ENCODE measurements at regions not wholly inside any gene's neighbourhood (a gene's known extent, or its start where the extent isn't known, plus 50 kb on each side); places are given as distances from the start of the nearest gene placed in this dataset.

GRCh38 chr6:1239805-1240204 lies 72.1 kb upstream of the FOXQ1 start:
- Histone ChIP-seq H3K27me3 (replicated peaks in 1 of 2; ENCODE audit: control insufficient read depth in 2 of 2, insufficient read depth in 2 of 2, low read length in 1 of 2) (peaks cover 0 to 5% of the 10 kb centered on the region in 2 experiments; a peak in 3 of 4 replicates), H3K79me2 (ENCODE audit: control insufficient read depth, insufficient read depth, low read length) (no peaks in the 10 kb centered on the region), H3K4me3 (no peak overlapping the region), H2AFZ (ENCODE audit: control insufficient read depth, low read depth, low read length) (no peak overlapping the region), H3K9me3 (replicated peaks; ENCODE audit: control insufficient read depth, insufficient read depth, low read length) (no peaks in the 10 kb centered on the region), H3K27ac (ENCODE audit: control insufficient read depth, insufficient read depth) (no peak overlapping the region), H3K9ac (ENCODE audit: control insufficient read depth, insufficient read depth, low read length) (no peak overlapping the region), H3K4me2 (ENCODE audit: control insufficient read depth, insufficient read depth) (no peak overlapping the region), H3K36me3 (ENCODE audit: control insufficient read depth in 2 of 2, insufficient read depth in 2 of 2, low read length in 1 of 2) (no peaks in the 10 kb centered on the region), H4K20me1 (ENCODE audit: control insufficient read depth, insufficient read depth) (no peaks in the 10 kb centered on the region), H3K4me1 (ENCODE audit: control insufficient read depth, insufficient read depth, low read length) (no peaks in the 10 kb centered on the region)
- SMC1A ChIA-PET (ENCODE audit: uncharacterized antibody, unreplicated experiment) = interaction anchor here (1.1 kb wide), 1 partner anchor 135 kb away, joined by 3 read pairs; no protein-coding TSS in a partner anchor
- intact Hi-C loops (cut with micrococcal nuclease; ENCODE audit: unreplicated experiment) = no loop called here
- POLR2A ChIA-PET = no interaction called here
- RAD21 ChIA-PET (ENCODE audit: unreplicated experiment) = no interaction called here
- ATAC-seq (no peak), FAIRE-seq (no peak), DNase-seq (ENCODE audit: low read depth, low spot score) (no peak)
- TF ChIP-seq CHD2 (IDR thresholded peaks at IDR 0.05; ENCODE audit: borderline replicate concordance, low read depth, low read length) (no peak), RAD21 (IDR thresholded peaks at IDR 0.05; ENCODE audit: insufficient read depth, low read depth, low read length) (no peak), MXI1 (IDR thresholded peaks at IDR 0.05; ENCODE audit: low read depth, low read length) (no peak), ZNF384 (IDR thresholded peaks at IDR 0.05; ENCODE audit: borderline replicate concordance, low read depth, low read length) (no peak), PRDM15 (CRISPR knock-in tag; IDR thresholded peaks at IDR 0.05) (no peak), ZBTB4 (CRISPR knock-in tag; IDR thresholded peaks at IDR 0.05) (no peak), RBBP5 (conservative IDR thresholded peaks at IDR 0.05) (no peak), NRF1 (conservative IDR thresholded peaks at IDR 0.05; ENCODE audit: low read depth, low read length) (no peak), E2F4 (IDR thresholded peaks at IDR 0.05; ENCODE audit: low read depth, low read length) (no peak)
- in situ Hi-C loops (cut with MboI) = no loop called here
- no TSS peak for BruUV-seq (replicated peaks)
- CTCF ChIA-PET = no interaction called here
- 23% methylated on average over 7 of the region's 7 CpGs for WGBS (ENCODE audit: insufficient coverage, insufficient replicate concordance, low lambda C conversion rate, missing lambda C conversion rate)

Measured in GM12878 (cell line).